ENCODE measurements at regions not wholly inside any gene's neighbourhood (a gene's known extent, or its start where the extent isn't known, plus 50 kb on each side); places are given as distances from the start of the nearest gene placed in this dataset.

DNA sequence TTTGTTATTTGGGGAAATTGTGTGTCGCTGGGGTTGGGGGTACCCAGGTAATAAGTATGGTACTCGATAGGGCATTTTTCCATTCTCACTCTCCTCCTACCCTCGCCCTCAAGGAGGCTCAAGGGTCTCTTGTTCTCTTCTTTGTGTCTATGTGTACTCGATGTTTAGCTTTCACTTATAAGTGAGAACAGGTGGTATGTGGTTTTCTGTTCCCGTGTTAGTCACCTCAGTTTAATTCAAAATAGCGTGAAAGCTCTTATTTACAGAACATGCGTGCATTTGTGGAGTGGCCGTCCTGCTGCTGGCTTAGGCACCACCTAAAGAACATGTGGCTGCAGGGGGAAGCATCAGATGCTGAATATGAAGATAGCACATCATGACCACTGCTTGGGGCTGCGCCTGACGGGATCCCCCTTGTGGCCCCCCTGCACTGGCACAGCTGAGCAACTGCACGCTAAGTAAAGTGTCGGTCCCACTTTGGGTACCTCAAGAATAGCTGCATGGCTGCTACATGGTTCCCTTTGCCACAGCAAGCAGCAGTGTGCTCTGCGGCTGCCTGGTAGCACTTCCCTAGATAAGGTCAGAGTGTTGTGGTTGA, 569.0 kb downstream of the DCDC2C start:
- TF ChIP-seq CTCF (IDR thresholded peaks at IDR 0.05; ENCODE audit: control insufficient read depth, extremely low read depth, insufficient read depth), result no peak
- H3K4me3 ChIP-seq (ENCODE audit: low read depth, low read length), result no peak overlapping the region
- DNase-seq (ENCODE audit: low read depth), result no peak

GRCh38 chr2:4278392-4278791, 575.0 kb downstream of the DCDC2C start:
- no peak overlapping the region for H3K4me3 ChIP-seq (ENCODE audit: low read depth, low read length)
- DNase-seq (ENCODE audit: low read depth), result no peak
- no peak for TF ChIP-seq CTCF (IDR thresholded peaks at IDR 0.05; ENCODE audit: control insufficient read depth, extremely low read depth, insufficient read depth)

DNA sequence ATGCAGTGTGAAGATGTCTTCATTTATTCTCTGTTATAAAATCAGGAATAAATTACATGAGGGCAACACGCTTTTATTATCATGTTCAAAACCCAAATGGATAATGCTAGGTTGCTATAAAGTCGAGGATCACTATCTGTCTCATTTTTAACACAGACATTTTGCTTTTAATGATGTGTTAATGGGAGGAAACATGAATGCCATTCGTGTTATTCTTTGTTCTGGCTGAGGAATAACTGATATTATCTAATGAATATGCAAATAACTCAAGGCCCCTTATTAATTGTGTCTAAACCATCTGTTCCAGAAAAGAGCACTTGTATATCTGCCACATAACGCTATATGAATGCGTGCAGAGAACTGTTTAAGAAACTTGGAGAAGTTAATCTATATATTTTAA, 576.1 kb downstream of the DCDC2C start:
- no peak for DNase-seq (ENCODE audit: low read depth)
- H3K4me3 ChIP-seq (ENCODE audit: low read depth, low read length), result no peak overlapping the region
- TF ChIP-seq CTCF (IDR thresholded peaks at IDR 0.05; ENCODE audit: control insufficient read depth, extremely low read depth, insufficient read depth), result no peak

GRCh38 chr2:4291430-4291829, 588.1 kb downstream of the DCDC2C start:
- no peak overlapping the region for H3K4me3 ChIP-seq (ENCODE audit: low read depth, low read length)
- TF ChIP-seq CTCF (IDR thresholded peaks at IDR 0.05; ENCODE audit: control insufficient read depth, extremely low read depth, insufficient read depth), result no peak
- DNase-seq (ENCODE audit: low read depth), result no peak

GRCh38 chr2:4295680-4296079, 592.3 kb downstream of the DCDC2C start:
- no peak for TF ChIP-seq CTCF (IDR thresholded peaks at IDR 0.05; ENCODE audit: control insufficient read depth, extremely low read depth, insufficient read depth)
- H3K4me3 ChIP-seq (ENCODE audit: low read depth, low read length), result no peak overlapping the region
- DNase-seq (ENCODE audit: low read depth), result no peak

DNA sequence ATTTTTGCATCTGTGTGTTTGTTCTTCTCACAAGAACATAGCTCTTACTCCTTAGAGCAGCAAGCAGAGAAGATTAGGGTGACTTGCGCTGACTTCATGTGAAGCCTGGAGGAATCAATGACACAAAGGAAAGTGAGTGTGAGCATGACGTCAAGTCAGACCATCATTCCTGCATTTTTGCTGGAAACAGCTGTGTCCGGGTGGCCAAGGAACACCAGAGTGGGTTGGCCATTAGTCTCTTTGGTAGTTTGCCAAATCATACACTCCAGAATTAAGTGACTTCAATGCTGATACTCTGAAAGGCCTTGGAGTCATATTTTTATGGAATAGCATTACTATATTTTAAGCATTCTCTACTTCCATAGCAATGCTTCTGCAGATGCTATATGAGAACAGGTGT, 597.2 kb downstream of the DCDC2C start:
- no peak for DNase-seq (ENCODE audit: low read depth)
- TF ChIP-seq CTCF (IDR thresholded peaks at IDR 0.05; ENCODE audit: control insufficient read depth, extremely low read depth, insufficient read depth), result no peak
- H3K4me3 ChIP-seq (ENCODE audit: low read depth, low read length), result no peak overlapping the region

GRCh38 chr2:4324531-4324930, 621.2 kb downstream of the DCDC2C start:
- H3K4me3 ChIP-seq (ENCODE audit: low read depth, low read length), result no peak overlapping the region
- no peak for TF ChIP-seq CTCF (IDR thresholded peaks at IDR 0.05; ENCODE audit: control insufficient read depth, extremely low read depth, insufficient read depth)
- no peak for DNase-seq (ENCODE audit: low read depth)
